Endothelial cell of umbilical vein (primary cell): ENCODE measurements at regions not wholly inside any gene's neighbourhood (a gene's known extent, or its start where the extent isn't known, plus 50 kb on each side); places are given as distances from the start of the nearest gene placed in this dataset.

Experiments
- BruUV-seq: library from RNA; stranded (reverse); fragments of 400-500 nt; replicated peaks from 2 replicates; lab custom pipeline; 2021; lab: Mats Ljungman, UMichigan
- CTCF ChIA-PET: fragments of 300-600, 350-600 bp; sonication (Branson Sonifier 250); formaldehyde crosslinking; loops from one replicate; lab custom pipeline; 2021; ENCODE audit warnings: antibody characterized with exemption, inconsistent platforms; lab: Charles Lee
- POLR2A ChIA-PET: fragments of 300-600, 350-600 bp; sonication (Branson Sonifier 250); formaldehyde crosslinking; loops from one replicate; lab custom pipeline; 2021; ENCODE audit warnings: antibody characterized with exemption, inconsistent platforms; lab: Charles Lee
- DNase-seq: peaks from one replicate; pipeline ENCODE4 v3.0.0-alpha.2; 2011; ENCODE audit warnings: low read depth, low spot score
- FAIRE-seq: peaks from 2 replicates; lab custom pipeline; 2011; peaks lifted over from hg19 to GRCh38; lab: Jason Lieb, UNC
- H2AFZ ChIP-seq: 2 replicates; pipeline ENCODE4 v1.6.0; 2012; ENCODE audit warnings: low read depth, low read length, control low read depth, inconsistent platforms
- H3K27ac ChIP-seq: 2 replicates; pipeline ENCODE4 v1.5.1; 2011; ENCODE audit warnings: low read depth, mild to moderate bottlenecking, control low read depth, low read length, moderate library complexity; ENCODE audit not compliant: insufficient read depth
- H3K27me3 ChIP-seq, 2 experiments: 2 replicates each; pipeline versions ENCODE4 v1.6.0 to v1.6.1; 2011; ENCODE audit warnings: low read length in 2 of 2, mixed read lengths in 1 of 2; ENCODE audit not compliant: control insufficient read depth in 2 of 2, insufficient read depth in 2 of 2
- H3K36me3 ChIP-seq, 2 experiments: 2 replicates in 1 of 2; 3 replicates in 1 of 2; pipeline ENCODE4 v1.5.1; 2011; ENCODE audit warnings: low read length in 2 of 2, mild to moderate bottlenecking in 1 of 2, moderate library complexity in 1 of 2; ENCODE audit not compliant: control insufficient read depth in 2 of 2, insufficient read depth in 2 of 2; ENCODE audit errors: extremely low read depth in 1 of 2
- H3K4me1 ChIP-seq: 3 replicates; pipeline ENCODE4 v1.5.1; 2011; ENCODE audit warnings: mild to moderate bottlenecking, low read length; ENCODE audit not compliant: control insufficient read depth, insufficient read depth; ENCODE audit errors: extremely low read depth
- H3K4me2 ChIP-seq: 2 replicates; pipeline ENCODE4 v1.6.1; 2011; ENCODE audit warnings: low read length, control low read depth, mixed read lengths; ENCODE audit not compliant: insufficient read depth
- H3K4me3 ChIP-seq, 3 experiments: fragments of 200-600 bp in 1 of 3; sonication (generic), shearing (Covaris generic) in 1 of 3; replicated peaks in 1 of 3; 2 replicates each; pipeline ENCODE4 v1.5.1; 2011 to 2016; ENCODE audit warnings: control low read depth in 3 of 3, low read length in 3 of 3, mild to moderate bottlenecking in 2 of 3, inconsistent platforms in 1 of 3, low read depth in 1 of 3, moderate library complexity in 1 of 3; ENCODE audit not compliant: insufficient read depth in 1 of 3
- H3K79me2 ChIP-seq: 2 replicates; pipeline ENCODE4 v1.6.0; 2012; ENCODE audit warnings: low read length, inconsistent platforms; ENCODE audit not compliant: control insufficient read depth, insufficient read depth
- H3K9ac ChIP-seq: replicated peaks from 2 replicates; pipeline ENCODE3; 2011; ENCODE audit warnings: low read length, control low read depth; ENCODE audit not compliant: insufficient read depth; ENCODE audit errors: extremely low read depth
- H3K9me1 ChIP-seq: replicated peaks from 3 replicates; pipeline ENCODE4 v1.6.0; 2011; ENCODE audit warnings: mild to moderate bottlenecking, low read length; ENCODE audit not compliant: control insufficient read depth, insufficient read depth; ENCODE audit errors: extremely low read depth
- H3K9me3 ChIP-seq: replicated peaks from 2 replicates; pipeline ENCODE4 v1.5.1; 2012; ENCODE audit warnings: low read length, inconsistent platforms; ENCODE audit not compliant: control insufficient read depth, insufficient read depth
- H4K20me1 ChIP-seq: replicated peaks from 2 replicates; pipeline ENCODE3; 2011; ENCODE audit warnings: mild to moderate bottlenecking, low read length; ENCODE audit not compliant: control insufficient read depth, insufficient read depth; ENCODE audit errors: extremely low read depth
- CTCF ChIP-seq, 2 donors: IDR thresholded peaks; 1 replicate in 1 of 2; 2 replicates in 1 of 2; pipeline ENCODE4 v1.5.1; 2011; ENCODE audit warnings: low read length in 2 of 2, mild to moderate bottlenecking in 2 of 2, moderate library complexity in 2 of 2, control low read depth in 1 of 2, inconsistent platforms in 1 of 2, low read depth in 1 of 2; ENCODE audit not compliant: insufficient read depth in 1 of 2; ENCODE audit errors: extremely low read depth in 1 of 2
- EZH2 ChIP-seq: IDR thresholded peaks from 2 replicates; pipeline ENCODE4 v1.6.1; 2012; ENCODE audit warnings: borderline replicate concordance, low read depth, mild to moderate bottlenecking, moderate library complexity, low read length, inconsistent platforms; ENCODE audit not compliant: severe bottlenecking
- FOS ChIP-seq: IDR thresholded peaks from 2 replicates; pipeline ENCODE4 v1.6.1; 2011; ENCODE audit warnings: mild to moderate bottlenecking, low read length, moderate library complexity, borderline replicate concordance; ENCODE audit not compliant: insufficient read depth
- GATA2 ChIP-seq: IDR thresholded peaks from 2 replicates; pipeline ENCODE4 v1.7.0; 2011; ENCODE audit warnings: low read depth, mild to moderate bottlenecking, moderate library complexity, mixed read lengths, low read length; ENCODE audit not compliant: insufficient read length, insufficient read depth
- JUN ChIP-seq: IDR thresholded peaks from 2 replicates; pipeline ENCODE4 v1.6.1; 2011; ENCODE audit warnings: borderline replicate concordance, low read depth; ENCODE audit not compliant: insufficient read length, insufficient read depth
- MAX ChIP-seq: IDR thresholded peaks from 2 replicates; pipeline ENCODE4 v1.6.1; 2011; ENCODE audit not compliant: insufficient read depth, insufficient read length
- MYC ChIP-seq: IDR thresholded peaks from one replicate; pipeline ENCODE4 v1.6.1; 2011; ENCODE audit warnings: mild to moderate bottlenecking, low read depth, low read length
- POLR2A ChIP-seq: IDR thresholded peaks from 2 replicates; pipeline ENCODE4 v1.6.1; 2012; ENCODE audit warnings: low read depth, mild to moderate bottlenecking, control low read depth, low read length
- POLR2AphosphoS5 ChIP-seq: IDR thresholded peaks from 2 replicates; pipeline ENCODE4 v1.6.1; 2012; ENCODE audit warnings: low read depth, mild to moderate bottlenecking, control low read depth, low read length, moderate library complexity; ENCODE audit not compliant: insufficient read depth
- dilution Hi-C: fragments of 300-500 bp; cut with MboI; formaldehyde crosslinking; loops from one replicate; pipeline ENCODE4 v1.15.0; 2019; ENCODE audit warnings: low sequenced_read_pairs; ENCODE audit not compliant: extremely low pct_ligation_motif_present
- intact Hi-C: fragments of 100-400 bp; cut with micrococcal nuclease; formaldehyde crosslinking; loops from one replicate; pipeline ENCODE4 v1.10.0; 2022

GRCh38 chr17:5881849-5882248, 188.3 kb upstream of the WSCD1 start:
- Histone ChIP-seq H3K9ac (no peak overlapping the region), H3K4me2 (no peak overlapping the region), H3K27ac (no peak overlapping the region), H3K27me3 (no peaks in the 10 kb centered on the region), H3K36me3 (no peaks in the 10 kb centered on the region), H2AFZ (no peak overlapping the region), H3K9me1 (no peaks in the 10 kb centered on the region), H3K4me1 (peaks cover 5% of the 10 kb centered on the region), H3K4me3 (no peak overlapping the region), H4K20me1 (no peaks in the 10 kb centered on the region), H3K9me3 (no peaks in the 10 kb centered on the region), H3K79me2 (no peaks in the 10 kb centered on the region)
- intact Hi-C loops (no loop called here), dilution Hi-C loops (no loop called here)
- no peak for TF ChIP-seq MYC
- TF ChIP-seq FOS: no peak
- no peak for TF ChIP-seq EZH2
- TF ChIP-seq GATA2: no peak
- no peak for TF ChIP-seq POLR2A
- TF ChIP-seq CTCF (IDR thresholded peaks at IDR 0.05; ENCODE audit: extremely low read depth in 1 of 2, insufficient read depth in 1 of 2, low read depth in 1 of 2, low read length in 2 of 2): no peak
- TF ChIP-seq JUN: no peak
- no peak for TF ChIP-seq MAX
- TF ChIP-seq POLR2AphosphoS5: no peak
- CTCF ChIA-PET: no interaction called here
- FAIRE-seq (no peak), DNase-seq (no peak)
- no TSS peak for BruUV-seq
- POLR2A ChIA-PET: no interaction called here
